ENCODE measurements at regions not wholly inside any gene's neighbourhood (a gene's known extent, or its start where the extent isn't known, plus 50 kb on each side); places are given as distances from the start of the nearest gene placed in this dataset.
A peak's percentile ranks its signal among the peaks of the same experiment; 100 is the strongest.
"Not testable (repeated sequence)": the region's sequence is repeated elsewhere in the genome, so short reads cannot be mapped to it uniquely, and the experiment has no call there.

DNA sequence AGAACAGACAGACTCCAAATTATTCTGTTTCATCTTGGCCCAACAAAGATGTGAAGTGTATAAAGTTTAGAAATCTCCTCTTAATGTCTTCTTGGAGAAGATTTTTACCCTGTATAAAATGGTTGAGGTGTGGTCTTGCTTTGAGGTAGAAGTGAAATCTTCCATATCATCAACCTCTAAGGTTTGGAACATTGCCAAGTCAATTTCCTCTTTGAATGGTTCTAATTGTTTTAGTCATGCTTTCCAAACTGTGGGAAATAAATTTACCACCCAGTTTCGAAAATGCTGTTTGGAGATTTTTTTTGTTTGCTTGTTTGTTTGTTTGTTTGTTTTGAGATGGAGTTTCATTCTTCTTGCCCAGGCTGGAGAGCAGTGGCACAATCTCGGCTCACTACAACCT lies 174.1 kb upstream of the ADAMTS3 start:
- no peaks in the 10 kb centered on the region for H3K36me3 Mint-ChIP-seq (ENCODE audit: low read depth)
- H3K9me3 Mint-ChIP-seq: no peaks in the 10 kb centered on the region
- no peak overlapping the region for H3K4me3 Mint-ChIP-seq
- H3K27ac Mint-ChIP-seq: no peak overlapping the region
- H3K4me1 Mint-ChIP-seq (ENCODE audit: low read depth): no peaks in the 10 kb centered on the region
- no peaks in the 10 kb centered on the region for H3K27me3 Mint-ChIP-seq

DNA sequence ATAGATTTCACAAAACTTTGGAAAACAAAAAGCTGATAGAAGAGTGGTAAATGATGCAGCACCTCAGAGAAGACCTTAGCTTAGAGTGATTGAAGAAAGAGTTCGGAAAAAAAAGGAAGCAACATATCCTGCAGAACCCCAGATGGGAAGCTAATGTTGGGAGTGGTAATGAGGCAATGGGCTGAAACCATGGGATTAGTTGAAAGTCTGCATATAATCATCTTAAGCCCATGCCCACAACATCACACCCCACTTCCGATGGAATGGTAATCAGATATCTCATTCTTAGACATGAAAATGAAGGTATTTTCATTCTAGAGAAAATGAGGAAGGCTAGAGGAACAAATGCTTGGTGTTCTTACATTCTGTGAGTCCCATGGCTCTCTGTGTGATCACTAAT lies 146.3 kb upstream of the ADAMTS3 start:
- Mint-ChIP-seq H3K27ac (no peak overlapping the region), H3K27me3 (peaks cover 5% of the 10 kb centered on the region), H3K36me3 (ENCODE audit: low read depth) (no peaks in the 10 kb centered on the region), H3K4me1 (ENCODE audit: low read depth) (no peaks in the 10 kb centered on the region), H3K9me3 (no peaks in the 10 kb centered on the region), H3K4me3 (no peak overlapping the region)

DNA sequence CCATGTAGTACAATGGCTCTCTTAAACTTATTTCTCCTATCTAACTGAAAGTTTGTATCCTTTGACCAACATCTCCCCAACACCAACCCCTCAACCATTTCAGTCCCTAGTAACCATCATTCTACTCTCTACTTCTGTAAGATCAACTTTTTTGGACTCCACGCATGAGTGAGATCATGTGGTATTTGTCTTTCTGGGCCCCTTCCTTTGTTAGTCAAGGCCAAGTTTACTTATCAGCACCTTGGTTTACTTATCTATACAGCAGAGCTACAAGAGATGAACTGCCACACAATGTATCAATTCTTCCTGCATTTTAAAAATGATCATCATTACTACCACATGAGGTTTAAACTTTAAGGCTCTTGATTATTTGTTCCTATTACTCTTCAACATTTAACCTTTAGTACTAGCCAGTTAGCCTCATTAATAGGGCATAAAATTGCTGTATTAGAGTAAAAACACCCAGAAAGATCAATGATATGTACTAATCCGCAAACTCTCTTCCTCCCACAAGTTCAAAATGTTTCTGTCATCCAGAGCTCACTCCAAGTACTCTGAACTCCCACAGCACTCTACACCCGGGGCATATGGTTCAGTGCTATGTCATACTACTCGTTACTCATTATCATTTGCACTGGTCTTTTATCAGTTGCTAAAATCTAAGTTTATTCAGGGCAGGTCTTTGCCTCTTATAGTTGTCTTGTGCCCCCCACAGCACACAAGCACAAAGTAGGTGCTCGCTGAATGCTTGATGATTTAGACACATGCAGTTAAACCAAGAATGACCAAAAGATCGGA lies 145.7 kb upstream of the ADAMTS3 start:
- no peaks in the 10 kb centered on the region for H3K4me1 Mint-ChIP-seq (ENCODE audit: low read depth)
- H3K36me3 Mint-ChIP-seq (ENCODE audit: low read depth): no peaks in the 10 kb centered on the region
- no peak overlapping the region for H3K4me3 Mint-ChIP-seq
- peaks cover 5% of the 10 kb centered on the region for H3K27me3 Mint-ChIP-seq
- H3K9me3 Mint-ChIP-seq: no peaks in the 10 kb centered on the region
- H3K27ac Mint-ChIP-seq: no peak overlapping the region

- Mint-ChIP-seq H3K4me1 (ENCODE audit: low read depth) (no peaks in the 10 kb centered on the region), H3K4me3 (no peak overlapping the region), H3K27me3 (peaks cover 12% of the 10 kb centered on the region), H3K9me3 (no peaks in the 10 kb centered on the region), H3K27ac (no peak overlapping the region), H3K36me3 (ENCODE audit: low read depth) (no peaks in the 10 kb centered on the region)
Observed at GRCh38 chr4:72712997-72713396, 144.0 kb upstream of the ADAMTS3 start.

GRCh38 chr4:72709475-72709874 lies 140.5 kb upstream of the ADAMTS3 start:
- Mint-ChIP-seq H3K9me3 (no peaks in the 10 kb centered on the region), H3K4me1 (ENCODE audit: low read depth) (no peaks in the 10 kb centered on the region), H3K27me3 (peaks cover 7% of the 10 kb centered on the region), H3K27ac (no peak overlapping the region), H3K36me3 (ENCODE audit: low read depth) (no peaks in the 10 kb centered on the region), H3K4me3 (no peak overlapping the region)

- peaks cover 10% of the 10 kb centered on the region for H3K27me3 Mint-ChIP-seq
- H3K36me3 Mint-ChIP-seq (ENCODE audit: low read depth): no peaks in the 10 kb centered on the region
- no peak overlapping the region for H3K4me3 Mint-ChIP-seq
- no peak overlapping the region for H3K27ac Mint-ChIP-seq
- peaks cover 3% of the 10 kb centered on the region for H3K4me1 Mint-ChIP-seq (ENCODE audit: low read depth)
- H3K9me3 Mint-ChIP-seq: no peaks in the 10 kb centered on the region
Observed at GRCh38 chr4:72706684-72707083, 137.7 kb upstream of the ADAMTS3 start.

GRCh38 chr4:72704925-72705640 lies 136.1 kb upstream of the ADAMTS3 start:
- H3K9me3 Mint-ChIP-seq; H3K4me1 Mint-ChIP-seq (ENCODE audit: low read depth); H3K4me3 Mint-ChIP-seq; H3K27ac Mint-ChIP-seq; H3K36me3 Mint-ChIP-seq (ENCODE audit: low read depth): not testable (repeated sequence)
- H3K27me3 Mint-ChIP-seq: peaks cover 10% of the 10 kb centered on the region

GRCh38 chr4:72702948-72703347 lies 133.9 kb upstream of the ADAMTS3 start:
- H3K4me1 Mint-ChIP-seq (ENCODE audit: low read depth): peaks cover 3% of the 10 kb centered on the region
- H3K27ac Mint-ChIP-seq: no peak overlapping the region
- no peaks in the 10 kb centered on the region for H3K9me3 Mint-ChIP-seq
- peaks cover 4% of the 10 kb centered on the region for H3K27me3 Mint-ChIP-seq
- no peaks in the 10 kb centered on the region for H3K36me3 Mint-ChIP-seq (ENCODE audit: low read depth)
- no peak overlapping the region for H3K4me3 Mint-ChIP-seq

DNA sequence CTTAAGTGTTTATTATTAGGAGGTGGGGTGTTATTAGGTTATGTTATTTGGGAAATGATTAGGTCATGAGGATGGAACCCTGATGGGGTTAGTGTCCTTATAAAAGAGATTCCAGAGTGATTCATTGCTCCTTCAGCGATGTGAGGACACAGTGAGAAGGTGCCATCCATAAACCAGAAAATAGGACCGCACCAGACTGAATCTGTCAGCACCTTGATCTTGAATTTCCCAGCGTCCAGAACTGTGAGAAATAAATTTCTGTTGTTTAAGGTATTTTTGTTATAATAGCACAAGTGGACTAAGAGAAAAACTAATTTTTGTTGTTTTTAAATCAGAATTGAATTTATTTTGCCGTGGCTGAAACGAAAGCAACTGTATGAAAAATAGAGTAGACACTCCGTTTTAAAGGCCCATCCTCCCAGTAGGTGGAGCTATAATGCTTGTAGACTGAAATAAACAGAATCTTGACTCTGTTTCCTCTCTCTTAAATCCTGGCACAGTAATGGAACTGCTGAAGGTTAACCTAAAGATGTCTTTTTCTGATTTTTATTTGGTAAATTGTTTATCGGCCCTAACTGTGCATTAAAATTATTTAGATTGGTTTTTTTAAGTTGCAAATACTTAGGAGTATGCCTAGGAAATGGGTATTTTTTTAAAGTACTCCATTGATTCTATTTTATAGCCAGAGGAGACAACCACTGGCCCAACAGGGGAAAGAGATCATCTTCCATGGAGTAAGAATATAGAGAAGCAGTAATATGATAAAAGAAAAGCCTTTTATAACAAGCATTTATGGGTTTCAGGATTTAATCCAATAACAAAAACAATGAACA lies 133.2 kb upstream of the ADAMTS3 start:
- Mint-ChIP-seq H3K4me1 (ENCODE audit: low read depth) (peaks cover 3% of the 10 kb centered on the region), H3K4me3 (peak overlapping the region; percentile 77), H3K9me3 (no peaks in the 10 kb centered on the region), H3K36me3 (ENCODE audit: low read depth) (no peaks in the 10 kb centered on the region), H3K27me3 (peaks cover 3% of the 10 kb centered on the region), H3K27ac (no peak overlapping the region)

DNA sequence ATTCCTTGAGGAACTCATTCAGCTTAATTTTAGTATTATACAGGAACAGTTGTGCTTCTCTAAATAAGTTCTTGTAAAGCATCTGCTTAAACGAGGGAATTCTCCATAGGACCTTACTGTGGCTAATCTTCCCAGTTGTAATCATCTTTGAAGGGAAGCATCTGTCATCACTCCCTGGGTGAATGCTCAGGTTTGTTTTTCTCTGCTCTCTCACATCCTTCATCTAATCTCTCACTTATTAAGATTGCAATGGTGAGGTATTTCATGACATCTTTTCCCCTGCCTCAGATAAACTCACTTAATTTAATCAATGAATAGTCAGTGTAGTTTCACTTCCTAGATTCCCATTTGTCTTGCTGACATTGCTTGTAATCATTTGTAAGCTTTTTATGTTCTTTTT lies 121.8 kb upstream of the ADAMTS3 start:
- Mint-ChIP-seq H3K4me1 (ENCODE audit: low read depth) (no peaks in the 10 kb centered on the region), H3K27me3 (no peaks in the 10 kb centered on the region), H3K9me3 (no peaks in the 10 kb centered on the region), H3K27ac (no peak overlapping the region), H3K4me3 (no peak overlapping the region), H3K36me3 (ENCODE audit: low read depth) (no peaks in the 10 kb centered on the region)

- Mint-ChIP-seq H3K36me3 (ENCODE audit: low read depth) (no peaks in the 10 kb centered on the region), H3K9me3 (no peaks in the 10 kb centered on the region), H3K27ac (no peak overlapping the region), H3K27me3 (no peaks in the 10 kb centered on the region), H3K4me3 (no peak overlapping the region), H3K4me1 (ENCODE audit: low read depth) (no peaks in the 10 kb centered on the region)
Observed at GRCh38 chr4:72689923-72690322, 120.9 kb upstream of the ADAMTS3 start.

GRCh38 chr4:72686390-72686789 lies 117.4 kb upstream of the ADAMTS3 start:
- H3K4me3 Mint-ChIP-seq; H3K4me1 Mint-ChIP-seq (ENCODE audit: low read depth); H3K27me3 Mint-ChIP-seq; H3K36me3 Mint-ChIP-seq (ENCODE audit: low read depth); H3K27ac Mint-ChIP-seq; H3K9me3 Mint-ChIP-seq: not testable (repeated sequence)

DNA sequence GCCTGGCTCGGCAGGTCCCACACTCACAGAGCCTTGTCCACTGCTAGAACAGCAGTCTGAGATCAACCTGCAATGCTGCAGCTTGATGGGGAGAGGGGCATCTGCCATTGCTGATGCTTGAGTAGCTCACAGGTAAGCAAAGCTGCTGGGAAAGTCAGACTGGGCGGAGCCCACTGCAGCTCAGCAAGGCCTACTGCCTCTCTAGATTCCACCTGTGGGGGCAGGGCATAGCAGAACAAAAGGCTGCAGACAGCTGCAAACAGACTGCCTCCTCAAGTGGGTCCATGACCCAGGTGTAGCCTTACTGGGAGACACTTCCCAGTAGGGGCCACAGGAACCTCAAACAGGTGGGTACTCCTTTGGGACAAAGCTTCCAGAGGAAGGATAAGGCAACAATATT lies 110.6 kb upstream of the ADAMTS3 start:
- Mint-ChIP-seq H3K4me3 (no peak overlapping the region), H3K4me1 (ENCODE audit: low read depth) (no peaks in the 10 kb centered on the region), H3K9me3 (no peaks in the 10 kb centered on the region), H3K27ac (no peak overlapping the region), H3K27me3 (peaks cover 5% of the 10 kb centered on the region), H3K36me3 (ENCODE audit: low read depth) (no peaks in the 10 kb centered on the region)

- Mint-ChIP-seq H3K4me1 (ENCODE audit: low read depth) (no peaks in the 10 kb centered on the region), H3K27me3 (peaks cover 5% of the 10 kb centered on the region), H3K9me3 (no peaks in the 10 kb centered on the region), H3K36me3 (ENCODE audit: low read depth) (no peaks in the 10 kb centered on the region), H3K4me3 (no peak overlapping the region), H3K27ac (no peak overlapping the region)
Observed at GRCh38 chr4:72677886-72678285, 108.9 kb upstream of the ADAMTS3 start.

DNA sequence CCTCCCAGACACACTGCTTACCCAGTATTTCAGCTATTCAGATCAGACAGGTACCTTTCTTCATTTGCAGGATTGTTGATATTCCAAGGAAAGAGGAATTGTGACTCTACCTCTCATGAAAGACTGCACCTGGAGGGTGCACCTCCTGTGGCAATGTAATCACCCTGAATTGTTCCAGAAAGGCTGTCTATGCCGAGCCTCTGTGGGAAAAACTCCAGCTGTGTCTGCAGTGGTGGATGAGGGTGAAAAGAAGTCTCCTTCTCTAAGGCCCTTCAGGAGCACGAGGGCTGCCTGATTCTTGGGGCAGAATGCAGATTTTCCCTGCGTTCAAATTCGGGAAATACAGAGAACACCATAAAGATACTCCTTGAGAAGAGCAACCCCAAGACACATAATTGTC lies 108.2 kb upstream of the ADAMTS3 start:
- Mint-ChIP-seq H3K9me3 (no peaks in the 10 kb centered on the region), H3K4me1 (ENCODE audit: low read depth) (no peaks in the 10 kb centered on the region), H3K27me3 (peaks cover 5% of the 10 kb centered on the region), H3K27ac (no peak overlapping the region), H3K4me3 (no peak overlapping the region), H3K36me3 (ENCODE audit: low read depth) (no peaks in the 10 kb centered on the region)

Measured in stimulated activated naive CD8-positive, alpha-beta T cell treated with anti-CD3 and anti-CD28 coated beads, Interleukin-15, Interleukin-2, amounts not matched to agents 100 ng/mL and 50 ng/mL, for 24 hours (primary cell).